Lung (tissue), 11 donors: ENCODE measurements at regions not wholly inside any gene's neighbourhood (a gene's known extent, or its start where the extent isn't known, plus 50 kb on each side); places are given as distances from the start of the nearest gene placed in this dataset.

Source experiments
- ATAC-seq: fragments of 200-7000 bp; cut with Tn5 transposase; one replicate; pipeline ENCODE4 v1.9.1; 2020; ENCODE audit warnings: moderate number of reproducible peaks; ENCODE audit not compliant: insufficient read depth, low FRiP score
- DNase-seq, 3 donors: peaks; one replicate each; pipeline ENCODE4 v3.0.0-alpha.2; 2013 to 2017
- H3K27ac ChIP-seq, 2 donors: one replicate each; pipeline ENCODE4 v1.5.1; 2013; ENCODE audit warnings: mild to moderate bottlenecking in 2 of 2, moderate library complexity in 2 of 2, control low read depth in 1 of 2, inconsistent platforms in 1 of 2, low read depth in 1 of 2, low read length in 1 of 2
- H3K27me3 ChIP-seq, 3 donors: one replicate each; pipeline ENCODE4 v1.5.1; 2013; ENCODE audit warnings: low read length in 2 of 3; ENCODE audit not compliant: control insufficient read depth in 3 of 3, insufficient read depth in 3 of 3
- H3K36me3 ChIP-seq, 4 donors: one replicate each; pipeline ENCODE4 v1.5.1; 2013; ENCODE audit warnings: low read length in 4 of 4, mild to moderate bottlenecking in 1 of 4, moderate library complexity in 1 of 4; ENCODE audit not compliant: control insufficient read depth in 4 of 4, insufficient read depth in 4 of 4
- H3K4me1 ChIP-seq, 5 donors: one replicate each; pipeline ENCODE4 v1.5.1; 2013; ENCODE audit warnings: low read length in 5 of 5, mild to moderate bottlenecking in 2 of 5, moderate library complexity in 1 of 5; ENCODE audit not compliant: control insufficient read depth in 5 of 5, insufficient read depth in 5 of 5
- H3K4me3 ChIP-seq: one replicate; pipeline ENCODE4 v1.5.1; 2013; ENCODE audit warnings: mild to moderate bottlenecking, control low read depth, moderate library complexity
- H3K9ac ChIP-seq, 2 donors: one replicate each; pipeline ENCODE4 v1.5.1; 2013; ENCODE audit warnings: low read length in 2 of 2, control low read depth in 1 of 2; ENCODE audit not compliant: insufficient read depth in 1 of 2
- H3K9me3 ChIP-seq, 4 donors: one replicate each; pipeline ENCODE4 v1.5.1; 2013; ENCODE audit warnings: low read length in 3 of 4, mild to moderate bottlenecking in 1 of 4, moderate library complexity in 1 of 4; ENCODE audit not compliant: control insufficient read depth in 4 of 4, insufficient read depth in 3 of 4
- WGBS, 2 donors: extraction: QIAGEN DNeasy Blood & Tissue Kit; methylation state at CpG; one replicate each; pipeline ENCODE4 v1.1.7; 2013; 5-methylcytosine and 5-hydroxymethylcytosine counted together
- TF ChIP-seq, protein P1 (sequence below): IDR thresholded peaks from 2 replicates; pipeline ENCODE4 v1.5.1; 2012; ENCODE audit warnings: mild to moderate bottlenecking; ENCODE audit errors: control extremely low read depth, extremely low read depth
- donor health status: control.
- donor health status: control.
- donor health status: Bipolar disorder and iron deficiency.
- donor health status: healthy.
- donor health status: DM: yes; HTN: yes; CAD: no.

DNA sequence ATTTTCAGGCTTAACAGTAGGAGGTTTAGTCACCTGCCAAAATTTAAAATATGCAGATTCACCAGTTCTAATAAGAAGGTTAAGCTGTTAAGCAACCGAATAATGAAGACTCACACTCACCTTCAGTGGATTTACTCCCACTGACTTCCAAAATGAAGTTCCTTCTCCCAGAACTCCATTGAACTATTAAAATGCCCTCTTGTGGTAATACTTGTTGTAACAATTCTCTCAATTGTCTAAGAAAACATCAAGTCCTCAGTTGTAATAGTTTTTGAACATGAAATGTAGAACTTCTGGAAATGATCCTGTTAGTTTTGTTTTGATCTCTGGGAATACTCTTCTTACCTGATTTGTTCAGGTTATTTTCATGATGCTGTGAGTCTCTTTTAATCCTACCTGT is 522.0 kb upstream of the ATXN8OS start:
- 77 to 88% methylated on average over 1 of the region's 1 CpG for WGBS, 2 donors
- TF ChIP-seq, protein P1, sequence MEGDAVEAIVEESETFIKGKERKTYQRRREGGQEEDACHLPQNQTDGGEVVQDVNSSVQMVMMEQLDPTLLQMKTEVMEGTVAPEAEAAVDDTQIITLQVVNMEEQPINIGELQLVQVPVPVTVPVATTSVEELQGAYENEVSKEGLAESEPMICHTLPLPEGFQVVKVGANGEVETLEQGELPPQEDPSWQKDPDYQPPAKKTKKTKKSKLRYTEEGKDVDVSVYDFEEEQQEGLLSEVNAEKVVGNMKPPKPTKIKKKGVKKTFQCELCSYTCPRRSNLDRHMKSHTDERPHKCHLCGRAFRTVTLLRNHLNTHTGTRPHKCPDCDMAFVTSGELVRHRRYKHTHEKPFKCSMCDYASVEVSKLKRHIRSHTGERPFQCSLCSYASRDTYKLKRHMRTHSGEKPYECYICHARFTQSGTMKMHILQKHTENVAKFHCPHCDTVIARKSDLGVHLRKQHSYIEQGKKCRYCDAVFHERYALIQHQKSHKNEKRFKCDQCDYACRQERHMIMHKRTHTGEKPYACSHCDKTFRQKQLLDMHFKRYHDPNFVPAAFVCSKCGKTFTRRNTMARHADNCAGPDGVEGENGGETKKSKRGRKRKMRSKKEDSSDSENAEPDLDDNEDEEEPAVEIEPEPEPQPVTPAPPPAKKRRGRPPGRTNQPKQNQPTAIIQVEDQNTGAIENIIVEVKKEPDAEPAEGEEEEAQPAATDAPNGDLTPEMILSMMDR: no peak

DNA sequence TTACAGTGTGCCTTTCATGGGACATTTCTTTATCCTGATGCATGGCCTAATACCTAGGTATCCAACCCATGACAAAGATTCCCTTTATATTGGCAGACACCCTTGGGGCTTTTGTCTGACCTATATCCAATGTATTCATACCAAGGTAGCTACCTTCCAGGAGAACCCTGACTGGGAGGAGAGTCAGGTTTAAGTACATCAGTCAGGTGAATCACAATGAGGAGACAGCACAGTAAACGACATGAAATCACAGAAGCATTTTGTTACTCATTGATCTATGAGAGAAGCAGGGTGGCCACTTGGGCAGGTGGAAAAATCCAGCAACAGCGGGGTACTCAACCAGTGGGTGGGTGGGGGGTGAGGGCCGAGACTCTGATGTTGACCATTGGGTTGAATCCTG is 527.4 kb upstream of the ATXN8OS start:
- no peak for ATAC-seq

More for the DNA sequence above, 522.0 kb upstream of the ATXN8OS start:
- no peak overlapping the region for H3K27ac ChIP-seq
- no peaks in the 10 kb centered on the region for H3K36me3 ChIP-seq
- H3K9me3 ChIP-seq: no peaks in the 10 kb centered on the region
- no peaks in the 10 kb centered on the region for H3K27me3 ChIP-seq
- H3K9ac ChIP-seq: no peak overlapping the region
- no peak overlapping the region for H3K4me3 ChIP-seq
- no peaks in the 10 kb centered on the region for H3K4me1 ChIP-seq
- no peak for ATAC-seq
- DNase-seq: no peak

DNA sequence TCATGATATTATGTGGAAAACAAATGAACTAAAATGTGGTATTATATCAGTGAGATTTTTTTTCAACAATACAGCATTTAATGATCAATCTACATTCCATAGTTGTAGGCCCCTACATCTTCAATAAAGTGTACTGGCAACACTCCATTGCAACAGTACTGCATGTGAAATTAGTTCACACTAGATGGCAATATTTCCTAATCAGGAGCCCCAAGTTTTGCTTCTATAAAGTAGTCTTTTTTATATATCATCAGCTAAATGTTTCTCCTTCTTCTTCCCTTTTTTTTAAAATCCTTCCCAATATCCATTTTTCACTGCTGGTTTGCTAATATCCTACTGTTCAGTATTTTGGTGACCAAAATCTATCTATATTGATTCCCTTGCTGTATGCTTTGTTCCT is 528.3 kb upstream of the ATXN8OS start:
- DNase-seq (peak in 2 of 3 donors; percentile 21 to 51), ATAC-seq (no peak)
- TF ChIP-seq, protein P1: no peak
- no peaks in the 10 kb centered on the region for H3K36me3 ChIP-seq
- H3K4me1 ChIP-seq: no peaks in the 10 kb centered on the region
- no peak overlapping the region for H3K4me3 ChIP-seq
- no peak overlapping the region for H3K27ac ChIP-seq
- H3K9me3 ChIP-seq: no peaks in the 10 kb centered on the region
- H3K27me3 ChIP-seq: no peaks in the 10 kb centered on the region
- no peak overlapping the region for H3K9ac ChIP-seq

More for the DNA sequence above, 527.4 kb upstream of the ATXN8OS start:
- H3K4me3 ChIP-seq: no peak overlapping the region
- H3K27ac ChIP-seq: no peak overlapping the region
- H3K9ac ChIP-seq: no peak overlapping the region
- no peaks in the 10 kb centered on the region for H3K4me1 ChIP-seq
- H3K9me3 ChIP-seq: no peaks in the 10 kb centered on the region
- DNase-seq: no peak
- no peaks in the 10 kb centered on the region for H3K36me3 ChIP-seq
- TF ChIP-seq, protein P1: no peak
- no peaks in the 10 kb centered on the region for H3K27me3 ChIP-seq
- 72 to 78% methylated on average over 3 of the region's 3 CpGs for WGBS, 2 donors

DNA sequence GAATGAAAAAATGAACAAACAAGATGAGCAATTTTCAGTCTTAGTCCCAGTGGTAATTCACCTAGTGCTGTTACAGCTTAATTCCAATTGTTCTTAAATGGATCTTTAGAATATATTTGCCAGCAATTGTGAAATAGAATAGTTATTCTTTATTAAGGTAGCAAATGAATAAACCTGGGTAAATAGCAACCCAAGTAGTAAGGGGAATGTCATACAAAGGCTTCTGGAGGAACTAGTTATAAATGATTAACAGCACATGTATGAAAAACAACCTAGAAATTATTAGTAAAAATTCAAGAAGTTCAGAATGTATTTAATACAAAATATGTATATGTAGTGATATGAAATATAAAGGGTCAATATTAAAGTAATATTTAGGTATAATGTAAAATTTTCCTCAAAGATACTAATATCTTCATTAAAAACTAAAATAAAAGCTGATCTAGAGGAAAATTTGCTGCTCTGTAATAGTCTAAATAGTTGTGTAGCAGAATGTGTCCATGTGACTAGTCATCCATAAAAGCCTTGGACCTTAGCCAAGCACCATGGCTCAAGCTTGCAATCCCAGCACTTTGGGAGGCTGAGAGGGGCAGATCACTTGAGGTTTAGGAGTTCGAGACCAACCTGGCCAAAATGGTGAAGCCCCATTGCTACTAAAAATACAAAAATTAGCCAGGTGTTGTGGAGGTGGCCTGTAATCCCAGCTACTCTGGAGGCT is 535.9 kb upstream of the ATXN8OS start:
- DNase-seq (no peak), ATAC-seq (no peak)
- Histone ChIP-seq H3K9me3 (no peaks in the 10 kb centered on the region), H3K36me3 (no peaks in the 10 kb centered on the region), H3K4me1 (no peaks in the 10 kb centered on the region), H3K9ac (no peak overlapping the region), H3K4me3 (no peak overlapping the region), H3K27ac (no peak overlapping the region), H3K27me3 (no peaks in the 10 kb centered on the region)
- TF ChIP-seq, protein P1: no peak
- WGBS, 2 donors: 75 to 83% methylated on average over 1 of the region's 1 CpG
